ENCODE measurements at regions not wholly inside any gene's neighbourhood (a gene's known extent, or its start where the extent isn't known, plus 50 kb on each side); places are given as distances from the start of the nearest gene placed in this dataset.
"Not testable (repeated sequence)": the region's sequence is repeated elsewhere in the genome, so short reads cannot be mapped to it uniquely, and the experiment has no call there.

- no peak for DNase-seq (ENCODE audit: low spot score)
- Histone ChIP-seq H3K9me3 (ENCODE audit: low read length) (no peaks in the 10 kb centered on the region), H3K4me2 (ENCODE audit: low read length) (no peak overlapping the region), H3K36me3 (ENCODE audit: insufficient read depth, low read length) (no peaks in the 10 kb centered on the region), H2AFZ (ENCODE audit: low read length) (no peak overlapping the region), H3K79me2 (ENCODE audit: insufficient read depth, low read depth, low read length) (no peaks in the 10 kb centered on the region), H3K4me1 (ENCODE audit: insufficient read depth, low read length, poor library complexity, severe bottlenecking) (no peaks in the 10 kb centered on the region), H4K20me1 (ENCODE audit: insufficient read depth, low read length) (no peaks in the 10 kb centered on the region), H3K4me3 (ENCODE audit: low read depth, low read length, poor library complexity, severe bottlenecking) (no peak overlapping the region), H3K9me2 (ENCODE audit: insufficient read depth, low read length) (no peaks in the 10 kb centered on the region), H3K27ac (ENCODE audit: low read depth, low read length, poor library complexity, severe bottlenecking) (no peak overlapping the region)
- ChIA-PET CTCF (ENCODE audit: unreplicated experiment) (no interaction called here), POLR2A (no interaction called here)
- intact Hi-C loops (cut with micrococcal nuclease; ENCODE audit: unreplicated experiment), result no loop called here
- BruUV-seq (replicated peaks), result no TSS peak
- TF ChIP-seq EZH2phosphoT487 (IDR thresholded peaks at IDR 0.05; ENCODE audit: borderline replicate concordance, low read depth, low read length), result no peak
- no peak for TF ChIP-seq CTCF (conservative IDR thresholded peaks at IDR 0.05; ENCODE audit: low read length)
Observed at GRCh38 chr7:84720456-84721097, 466.3 kb downstream of the SEMA3D start.

GRCh38 chr7:84714765-84715164 lies 472.1 kb downstream of the SEMA3D start:
- Histone ChIP-seq H3K4me2 (ENCODE audit: low read length) (no peak overlapping the region), H4K20me1 (ENCODE audit: insufficient read depth, low read length) (no peaks in the 10 kb centered on the region), H3K36me3 (ENCODE audit: insufficient read depth, low read length) (no peaks in the 10 kb centered on the region), H3K79me2 (ENCODE audit: insufficient read depth, low read depth, low read length) (no peaks in the 10 kb centered on the region), H3K9me2 (ENCODE audit: insufficient read depth, low read length) (no peaks in the 10 kb centered on the region), H3K27ac (ENCODE audit: low read depth, low read length, poor library complexity, severe bottlenecking) (no peak overlapping the region), H2AFZ (ENCODE audit: low read length) (no peak overlapping the region), H3K9me3 (ENCODE audit: low read length) (no peaks in the 10 kb centered on the region), H3K4me1 (ENCODE audit: insufficient read depth, low read length, poor library complexity, severe bottlenecking) (no peaks in the 10 kb centered on the region), H3K4me3 (ENCODE audit: low read depth, low read length, poor library complexity, severe bottlenecking) (no peak overlapping the region)
- POLR2A ChIA-PET, result no interaction called here
- TF ChIP-seq CTCF (conservative IDR thresholded peaks at IDR 0.05; ENCODE audit: low read length) (no peak), EZH2phosphoT487 (IDR thresholded peaks at IDR 0.05; ENCODE audit: borderline replicate concordance, low read depth, low read length) (no peak)
- CTCF ChIA-PET (ENCODE audit: unreplicated experiment), result no interaction called here
- intact Hi-C loops (cut with micrococcal nuclease; ENCODE audit: unreplicated experiment), result no loop called here
- BruUV-seq (replicated peaks), result no TSS peak
- no peak for DNase-seq (ENCODE audit: low spot score)

- H3K4me1 ChIP-seq (ENCODE audit: insufficient read depth, low read length, poor library complexity, severe bottlenecking), result no peaks in the 10 kb centered on the region
- no peaks in the 10 kb centered on the region for H3K9me3 ChIP-seq (ENCODE audit: low read length)
- no peak overlapping the region for H2AFZ ChIP-seq (ENCODE audit: low read length)
- no TSS peak for BruUV-seq (replicated peaks)
- POLR2A ChIA-PET, result no interaction called here
- H3K79me2 ChIP-seq (ENCODE audit: insufficient read depth, low read depth, low read length), result no peaks in the 10 kb centered on the region
- intact Hi-C loops (cut with micrococcal nuclease; ENCODE audit: unreplicated experiment), result no loop called here
- H3K4me3 ChIP-seq (ENCODE audit: low read depth, low read length, poor library complexity, severe bottlenecking), result no peak overlapping the region
- no peaks in the 10 kb centered on the region for H3K36me3 ChIP-seq (ENCODE audit: insufficient read depth, low read length)
- no peak overlapping the region for H3K27ac ChIP-seq (ENCODE audit: low read depth, low read length, poor library complexity, severe bottlenecking)
- no peaks in the 10 kb centered on the region for H4K20me1 ChIP-seq (ENCODE audit: insufficient read depth, low read length)
- no peak for DNase-seq (ENCODE audit: low spot score)
- TF ChIP-seq CTCF (conservative IDR thresholded peaks at IDR 0.05; ENCODE audit: low read length) (no peak), EZH2phosphoT487 (IDR thresholded peaks at IDR 0.05; ENCODE audit: borderline replicate concordance, low read depth, low read length) (no peak)
- H3K4me2 ChIP-seq (ENCODE audit: low read length), result no peak overlapping the region
- no peaks in the 10 kb centered on the region for H3K9me2 ChIP-seq (ENCODE audit: insufficient read depth, low read length)
- CTCF ChIA-PET (ENCODE audit: unreplicated experiment), result no interaction called here
Observed at GRCh38 chr7:84712374-84713121, 474.3 kb downstream of the SEMA3D start.

GRCh38 chr7:84710538-84710937 lies 476.3 kb downstream of the SEMA3D start:
- BruUV-seq (replicated peaks); H3K9me3 ChIP-seq (ENCODE audit: low read length); POLR2A ChIA-PET; H3K4me2 ChIP-seq (ENCODE audit: low read length); H3K36me3 ChIP-seq (ENCODE audit: insufficient read depth, low read length); intact Hi-C loops (cut with micrococcal nuclease; ENCODE audit: unreplicated experiment); H4K20me1 ChIP-seq (ENCODE audit: insufficient read depth, low read length); DNase-seq (ENCODE audit: low spot score); H3K79me2 ChIP-seq (ENCODE audit: insufficient read depth, low read depth, low read length); H3K4me3 ChIP-seq (ENCODE audit: low read depth, low read length, poor library complexity, severe bottlenecking); H3K4me1 ChIP-seq (ENCODE audit: insufficient read depth, low read length, poor library complexity, severe bottlenecking); H3K27ac ChIP-seq (ENCODE audit: low read depth, low read length, poor library complexity, severe bottlenecking); H3K9me2 ChIP-seq (ENCODE audit: insufficient read depth, low read length); CTCF ChIA-PET (ENCODE audit: unreplicated experiment); H2AFZ ChIP-seq (ENCODE audit: low read length): not testable (repeated sequence)
